SK-N-SH (cell line): ENCODE measurements at regions not wholly inside any gene's neighbourhood (a gene's known extent, or its start where the extent isn't known, plus 50 kb on each side); places are given as distances from the start of the nearest gene placed in this dataset.

ENCODE experiments used
- CTCF ChIA-PET: fragments of 300-600, 350-600 bp; formaldehyde crosslinking; extraction: SDS; loops from one replicate; lab custom pipeline; 2021; lab: Yijun Ruan, JAX
- POLR2A ChIA-PET: fragments of 350-600 bp; sonication (Branson Sonifier 250); formaldehyde crosslinking; extraction: SDS; loops from one replicate; lab custom pipeline; 2020; ENCODE audit warnings: antibody characterized with exemption, inconsistent platforms; lab: Yijun Ruan, JAX
- DNase-seq: peaks from one replicate; pipeline ENCODE4 v3.0.0; 2012
- H2AFZ ChIP-seq: fragments of 200-600 bp; sonication (generic); 2 replicates; pipeline ENCODE4 v1.8.1; 2016; ENCODE audit warnings: antibody characterized with exemption, mild to moderate bottlenecking, low read depth
- H3F3A ChIP-seq: fragments of 200-600 bp; sonication (generic); replicated peaks from 2 replicates; pipeline ENCODE3; 2016; ENCODE audit warnings: antibody characterized with exemption, mild to moderate bottlenecking; ENCODE audit not compliant: insufficient read depth
- H3K27ac ChIP-seq, 2 experiments: fragments of 200-500 bp in 1 of 2; fragments of 200-600 bp in 1 of 2; sonication (Bioruptor generic) in 1 of 2; sonication (generic), shearing (Covaris generic) in 1 of 2; 2 replicates each; pipeline versions ENCODE4 v1.5.1 to v1.6.1; 2014 to 2016; ENCODE audit warnings: low read depth in 2 of 2, inconsistent platforms in 1 of 2, low read length in 1 of 2, mild to moderate bottlenecking in 1 of 2, mixed read lengths in 1 of 2
- H3K27me3 ChIP-seq: fragments of 200-600 bp; sonication (generic), shearing (Covaris generic); 2 replicates; pipeline ENCODE4 v1.6.1; 2016; ENCODE audit warnings: mixed run types; ENCODE audit not compliant: insufficient read depth
- H3K36me3 ChIP-seq, 2 experiments: fragments of 200-500 bp in 1 of 2; fragments of 200-600 bp in 1 of 2; sonication (Bioruptor generic) in 1 of 2; sonication (generic) in 1 of 2; replicated peaks in 1 of 2; 2 replicates each; pipeline versions ENCODE3 to v1.5.1; 2014 to 2016; ENCODE audit warnings: low read length in 1 of 2, mild to moderate bottlenecking in 1 of 2; ENCODE audit not compliant: insufficient read depth in 2 of 2, control insufficient read depth in 1 of 2
- H3K4me1 ChIP-seq, 2 experiments: fragments of 200-500 bp in 1 of 2; fragments of 200-600 bp in 1 of 2; sonication (Bioruptor generic) in 1 of 2; sonication (generic), shearing (Covaris generic) in 1 of 2; 2 replicates each; pipeline versions ENCODE4 v1.5.1 to v1.6.1; 2014 to 2016; ENCODE audit warnings: low read depth in 1 of 2, low read length in 1 of 2, mixed run types in 1 of 2; ENCODE audit not compliant: insufficient read depth in 2 of 2, control insufficient read depth in 1 of 2
- H3K4me2 ChIP-seq: fragments of 200-600 bp; sonication (generic), shearing (Covaris generic); 2 replicates; pipeline ENCODE4 v1.6.1; 2017; ENCODE audit warnings: mixed run types
- H3K4me3 ChIP-seq, 2 experiments: fragments of 200-500 bp in 1 of 2; fragments of 200-600 bp in 1 of 2; sonication (Bioruptor generic) in 1 of 2; sonication (generic), shearing (Covaris generic) in 1 of 2; 2 replicates each; pipeline versions ENCODE4 v1.5.1 to v1.8.1; 2014 to 2016; ENCODE audit warnings: low read depth in 2 of 2, inconsistent platforms in 1 of 2, low read length in 1 of 2, mild to moderate bottlenecking in 1 of 2, mixed read lengths in 1 of 2, moderate library complexity in 1 of 2
- H3K79me2 ChIP-seq: fragments of 200-600 bp; sonication (generic); 2 replicates; pipeline ENCODE4 v1.8.1; 2017; ENCODE audit warnings: mild to moderate bottlenecking; ENCODE audit not compliant: insufficient read depth
- H3K9ac ChIP-seq: fragments of 200-600 bp; sonication (generic); 2 replicates; pipeline ENCODE4 v1.6.1; 2017; ENCODE audit warnings: mixed run types
- H3K9me2 ChIP-seq: fragments of 200-600 bp; sonication (generic); 2 replicates; pipeline ENCODE4 v1.6.1; 2017; ENCODE audit warnings: mixed run types
- H3K9me3 ChIP-seq: fragments of 200-600 bp; sonication (generic); 2 replicates; pipeline ENCODE4 v1.6.1; 2017; ENCODE audit warnings: mixed run types, mild to moderate bottlenecking, moderate library complexity
- H4K20me1 ChIP-seq: fragments of 200-600 bp; sonication (generic); 2 replicates; pipeline ENCODE4 v1.6.1; 2017; ENCODE audit warnings: mild to moderate bottlenecking, mixed run types; ENCODE audit not compliant: insufficient read depth
- CHD2 ChIP-seq: fragments of 150-350 bp; IDR thresholded peaks from 2 replicates; pipeline ENCODE4 v1.6.1; 2018; ENCODE audit warnings: low read length; ENCODE audit not compliant: partially characterized antibody
- ELF1 ChIP-seq: IDR thresholded peaks from 2 replicates; pipeline ENCODE4 v1.4.0; 2012
- EP300 ChIP-seq, 2 experiments: IDR thresholded peaks; 2 replicates each; pipeline versions ENCODE4 v1.4.0 to v1.6.1; 2012; ENCODE audit warnings: borderline replicate concordance in 1 of 2, low read depth in 1 of 2, low read length in 1 of 2
- EZH2phosphoT487 ChIP-seq: fragments of 200-600 bp; sonication (generic); IDR thresholded peaks from 2 replicates; pipeline ENCODE4 v1.6.1; 2017; ENCODE audit warnings: low read depth, mixed run types, mild to moderate bottlenecking, antibody characterized with exemption, moderate library complexity, borderline replicate concordance
- FOXJ3 ChIP-seq: sonication (generic); formaldehyde crosslinking; IDR thresholded peaks from 2 replicates; pipeline ENCODE4 v1.5.1; 2020; ENCODE audit warnings: mild to moderate bottlenecking, missing genetic modification reagents
- GATA2 ChIP-seq: sonication (generic); formaldehyde crosslinking; IDR thresholded peaks from 2 replicates; pipeline ENCODE4 v1.5.0; 2020; ENCODE audit warnings: mild to moderate bottlenecking, missing genetic modification reagents
- IRF3 ChIP-seq: fragments of 150-350 bp; IDR thresholded peaks from 2 replicates; pipeline ENCODE4 v1.6.1; 2016; ENCODE audit warnings: mild to moderate bottlenecking, low read depth, low read length
- MAX ChIP-seq: IDR thresholded peaks from 2 replicates; pipeline ENCODE4 v1.4.0; 2012; ENCODE audit warnings: low read depth
- MEF2A ChIP-seq: IDR thresholded peaks from 2 replicates; pipeline ENCODE4 v1.4.0; 2012; ENCODE audit warnings: low read depth, borderline replicate concordance
- NFIC ChIP-seq: IDR thresholded peaks from 2 replicates; pipeline ENCODE4 v1.4.0; 2012; ENCODE audit warnings: borderline replicate concordance
- PBX3 ChIP-seq: IDR thresholded peaks from 2 replicates; pipeline ENCODE4; 2012
- RAD21 ChIP-seq: IDR thresholded peaks from 2 replicates; pipeline ENCODE4 v1.6.1; 2012; ENCODE audit warnings: mild to moderate bottlenecking, low read length
- RFX5 ChIP-seq: IDR thresholded peaks from 2 replicates; pipeline ENCODE4 v1.6.1; 2012; ENCODE audit warnings: mild to moderate bottlenecking, improper control_type of control experiment, low read length
- TCF12 ChIP-seq: IDR thresholded peaks from 2 replicates; pipeline ENCODE4 v1.4.0; 2012
- TEAD4 ChIP-seq: IDR thresholded peaks from 2 replicates; pipeline ENCODE4 v1.4.0; 2012; ENCODE audit warnings: mild to moderate bottlenecking, borderline replicate concordance; ENCODE audit not compliant: insufficient read depth
- USF2 ChIP-seq: fragments of 150-350 bp; IDR thresholded peaks from 2 replicates; pipeline ENCODE4 v1.6.1; 2017; ENCODE audit warnings: antibody characterized with exemption, low read length, low read depth, borderline replicate concordance
- WGBS: methylation state at CpG from one replicate; pipeline ENCODE4 v1.1.6; 2017; ENCODE audit warnings: low lambda C conversion rate; 5-methylcytosine and 5-hydroxymethylcytosine counted together

- CTCF ChIA-PET, result interaction anchor here (1.8 kb wide), 1 partner anchor 60 kb away, joined by 3 read pairs; no protein-coding TSS in a partner anchor
- POLR2A ChIA-PET, result no interaction called here
Measured at GRCh38 chr2:62363166-62363565, 142.8 kb downstream of the TMEM17 start.

GRCh38 chr2:62362561-62362960 lies 143.4 kb downstream of the TMEM17 start:
- H3K27ac ChIP-seq, result no peak overlapping the region
- H3K27me3 ChIP-seq, result no peaks in the 10 kb centered on the region
- H3K9me3 ChIP-seq, result no peaks in the 10 kb centered on the region
- TF ChIP-seq ELF1, result no peak
- TF ChIP-seq RFX5, result no peak
- no peak for TF ChIP-seq MEF2A
- no peak for TF ChIP-seq IRF3
- no peak for TF ChIP-seq FOXJ3 (CRISPR knock-in tag)
- no peak for TF ChIP-seq CHD2
- no peak for TF ChIP-seq NFIC
- no peak for TF ChIP-seq USF2
- TF ChIP-seq TCF12, result no peak
- no peak for TF ChIP-seq GATA2 (CRISPR knock-in tag)
- TF ChIP-seq MAX, result no peak
- no peak overlapping the region for H2AFZ ChIP-seq
- CTCF ChIA-PET, result interaction anchor here (0.9 kb wide), 1 partner anchor 49 kb away, joined by 3 read pairs; no protein-coding TSS in a partner anchor
- H3K4me1 ChIP-seq, result peaks cover 0 to 5% of the 10 kb centered on the region in 2 experiments; a peak in 1 of 4 replicates
- H3F3A ChIP-seq, result no peaks in the 10 kb centered on the region
- no peaks in the 10 kb centered on the region for H4K20me1 ChIP-seq
- POLR2A ChIA-PET, result no interaction called here
- H3K4me3 ChIP-seq, result no peak overlapping the region
- H3K9ac ChIP-seq, result no peak overlapping the region
- H3K36me3 ChIP-seq, result no peaks in the 10 kb centered on the region
- no peaks in the 10 kb centered on the region for H3K9me2 ChIP-seq
- no peak for DNase-seq
- no peak overlapping the region for H3K4me2 ChIP-seq
- no peaks in the 10 kb centered on the region for H3K79me2 ChIP-seq
- 68% methylated on average over 2 of the region's 7 CpGs for WGBS

More at GRCh38 chr2:62363166-62363565, 142.8 kb downstream of the TMEM17 start:
- TF ChIP-seq RFX5 (no peak), EP300 (IDR thresholded peaks at IDR 0.05; ENCODE audit: borderline replicate concordance in 1 of 2, low read depth in 1 of 2, low read length in 1 of 2) (no peak), EZH2phosphoT487 (no peak), PBX3 (no peak), TEAD4 (no peak), RAD21 (no peak)
- Histone ChIP-seq H3K27ac (no peak overlapping the region), H3K9me2 (no peaks in the 10 kb centered on the region), H4K20me1 (no peaks in the 10 kb centered on the region), H3K36me3 (no peaks in the 10 kb centered on the region), H3K9ac (no peak overlapping the region), H3K4me2 (no peak overlapping the region), H3K4me3 (no peak overlapping the region), H3K9me3 (no peaks in the 10 kb centered on the region), H3K79me2 (no peaks in the 10 kb centered on the region), H3F3A (no peaks in the 10 kb centered on the region), H3K4me1 (peaks cover 0 to 5% of the 10 kb centered on the region in 2 experiments; a peak in 1 of 4 replicates), H2AFZ (no peak overlapping the region), H3K27me3 (no peaks in the 10 kb centered on the region)
- WGBS, result 100% methylated on average over 3 of the region's 5 CpGs
- no peak for DNase-seq
